ENCODE measurements at regions not wholly inside any gene's neighbourhood (a gene's known extent, or its start where the extent isn't known, plus 50 kb on each side); places are given as distances from the start of the nearest gene placed in this dataset.

DNA sequence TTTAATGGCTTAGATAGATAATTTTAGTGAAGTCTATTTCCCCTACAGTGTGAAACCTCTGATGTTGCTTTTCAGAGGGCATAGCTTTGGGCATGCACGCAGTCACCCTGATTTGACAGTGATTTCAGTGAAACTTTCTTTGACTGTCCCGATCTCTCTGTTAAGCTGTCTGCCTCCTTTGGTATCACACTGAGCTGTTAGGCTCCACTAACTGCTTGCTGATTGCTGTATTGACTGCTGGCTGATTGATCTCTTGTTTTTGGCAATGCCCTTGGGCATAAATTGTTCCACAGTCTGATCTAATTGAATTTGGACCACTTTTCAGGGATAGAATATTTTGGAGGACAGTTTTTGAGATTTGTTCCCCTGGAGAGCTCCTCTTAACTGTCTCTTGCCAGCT lies 68.5 kb upstream of the CCDC54 start:
- TF ChIP-seq ZNF274 (IDR thresholded peaks at IDR 0.05; ENCODE audit: low read depth, low read length) (no peak), YY1 (IDR thresholded peaks at IDR 0.05; ENCODE audit: insufficient read depth, insufficient read length) (no peak)
